H1 (cell line): ENCODE measurements at regions not wholly inside any gene's neighbourhood (a gene's known extent, or its start where the extent isn't known, plus 50 kb on each side); places are given as distances from the start of the nearest gene placed in this dataset.
A peak's percentile ranks its signal among the peaks of the same experiment; 100 is the strongest.

Source experiments
- CTCF ChIA-PET: fragments of 300-600 bp; sonication (Branson Sonifier 250); formaldehyde crosslinking; loops from one replicate; lab custom pipeline; 2021; ENCODE audit not compliant: partially characterized antibody; lab: Charles Lee
- POLR2A ChIA-PET: fragments of 300-600 bp; sonication (Branson Sonifier 250); formaldehyde crosslinking; loops from one replicate; lab custom pipeline; 2021; ENCODE audit warnings: inconsistent platforms; ENCODE audit not compliant: partially characterized antibody; lab: Charles Lee
- DNase-seq, 2 experiments: peaks; one replicate each; pipeline versions ENCODE4 v3.0.0 to v3.0.0-alpha.2; 2010 to 2022; ENCODE audit warnings: low spot score in 2 of 2, low read depth in 1 of 2, mixed read lengths in 1 of 2
- FAIRE-seq: peaks from 2 replicates; lab custom pipeline; 2011; peaks lifted over from hg19 to GRCh38; lab: Jason Lieb, UNC
- H2AFZ ChIP-seq: 2 replicates; pipeline ENCODE4 v1.8.1; 2012; ENCODE audit warnings: low read length, inconsistent platforms
- H2AK5ac ChIP-seq: 2 replicates; pipeline ENCODE4 v1.6.1; 2013; ENCODE audit warnings: low read depth, low read length
- H2BK120ac ChIP-seq: replicated peaks from 2 replicates; pipeline ENCODE3; 2013; ENCODE audit warnings: low read depth, low read length, inconsistent platforms
- H2BK12ac ChIP-seq: 2 replicates; pipeline ENCODE4 v1.6.1; 2013; ENCODE audit warnings: low read depth, low read length
- H2BK15ac ChIP-seq: 2 replicates; pipeline ENCODE4 v1.6.1; 2013; ENCODE audit warnings: low read length
- H2BK20ac ChIP-seq: 2 replicates; pipeline ENCODE4 v1.6.1; 2013; ENCODE audit warnings: low read length
- H2BK5ac ChIP-seq: 2 replicates; pipeline ENCODE4 v1.6.1; 2013; ENCODE audit warnings: low read depth, low read length
- H3K14ac ChIP-seq: 2 replicates; pipeline ENCODE4 v1.6.1; 2013; ENCODE audit warnings: inconsistent platforms; ENCODE audit not compliant: insufficient read length
- H3K18ac ChIP-seq: 2 replicates; pipeline ENCODE4 v1.6.1; 2013; ENCODE audit warnings: low read length; ENCODE audit errors: extremely low read depth
- H3K23ac ChIP-seq: 2 replicates; pipeline ENCODE4 v1.6.1; 2013; ENCODE audit warnings: inconsistent platforms; ENCODE audit not compliant: insufficient read length
- H3K23me2 ChIP-seq: 2 replicates; pipeline ENCODE4 v1.6.1; 2013; ENCODE audit warnings: low read depth, low read length
- H3K27ac ChIP-seq: 2 replicates; pipeline ENCODE4 v1.6.1; 2011; ENCODE audit warnings: low read depth, low read length, inconsistent platforms
- H3K27me3 ChIP-seq, 4 experiments: replicated peaks in 1 of 4; 1 replicate in 1 of 4; 2 replicates in 3 of 4; pipeline versions ENCODE4 v1.6.1 to v1.8.1; 2011 to 2013; ENCODE audit warnings: low read length in 3 of 4, mild to moderate bottlenecking in 3 of 4, inconsistent platforms in 2 of 4, mixed read lengths in 2 of 4, moderate library complexity in 1 of 4; ENCODE audit not compliant: control insufficient read depth in 3 of 4, insufficient read depth in 3 of 4; ENCODE audit errors: extremely low read depth in 1 of 4
- H3K36me3 ChIP-seq, 4 experiments: 2 replicates each; pipeline versions ENCODE4 v1.6.1 to v1.8.1; 2011 to 2013; ENCODE audit warnings: mild to moderate bottlenecking in 4 of 4, low read length in 3 of 4, moderate library complexity in 2 of 4, control low read depth in 1 of 4, inconsistent platforms in 1 of 4; ENCODE audit not compliant: insufficient read depth in 4 of 4, control insufficient read depth in 2 of 4
- H3K4ac ChIP-seq: replicated peaks from 2 replicates; pipeline ENCODE3; 2013; ENCODE audit warnings: low read length, low read depth, mixed read lengths, inconsistent platforms; ENCODE audit not compliant: insufficient read length
- H3K4me1 ChIP-seq, 4 experiments: replicated peaks in 1 of 4; 1 replicate in 1 of 4; 2 replicates in 3 of 4; pipeline versions ENCODE4 v1.6.1 to v1.8.1; 2011 to 2013; ENCODE audit warnings: low read length in 3 of 4, inconsistent platforms in 2 of 4, mixed read lengths in 1 of 4; ENCODE audit not compliant: insufficient read depth in 4 of 4, control insufficient read depth in 3 of 4
- H3K4me2 ChIP-seq, 2 experiments: 2 replicates each; pipeline versions ENCODE4 v1.6.1 to v1.8.1; 2011 to 2013; ENCODE audit warnings: low read depth in 2 of 2, low read length in 2 of 2, control low read depth in 1 of 2, inconsistent platforms in 1 of 2, mild to moderate bottlenecking in 1 of 2; ENCODE audit not compliant: insufficient read depth in 1 of 2
- H3K4me3 ChIP-seq, 4 experiments: fragments of 200-600, 300-600 bp in 1 of 4; sonication (generic), shearing (Covaris generic), sonication (Bioruptor Twin) in 1 of 4; 2 replicates each; pipeline versions ENCODE4 v1.5.1 to v1.8.1; 2011 to 2016; ENCODE audit warnings: low read length in 4 of 4, low read depth in 3 of 4, control low read depth in 2 of 4, inconsistent platforms in 2 of 4, mild to moderate bottlenecking in 2 of 4, mixed read lengths in 1 of 4, moderate library complexity in 1 of 4; ENCODE audit not compliant: insufficient read depth in 2 of 4; ENCODE audit errors: extremely low read depth in 1 of 4
- H3K56ac ChIP-seq: replicated peaks from 2 replicates; pipeline ENCODE3; 2013; ENCODE audit warnings: low read depth, mild to moderate bottlenecking, mixed read lengths, low read length, inconsistent platforms; ENCODE audit not compliant: insufficient read length
- H3K79me1 ChIP-seq: 2 replicates; pipeline ENCODE4 v1.6.1; 2013; ENCODE audit warnings: low read depth, low read length, control low read depth
- H3K79me2 ChIP-seq, 2 experiments: 2 replicates each; pipeline versions ENCODE4 v1.6.1 to v1.8.1; 2012 to 2013; ENCODE audit warnings: low read length in 2 of 2, mild to moderate bottlenecking in 2 of 2, inconsistent platforms in 1 of 2; ENCODE audit not compliant: insufficient read depth in 2 of 2, control insufficient read depth in 1 of 2
- H3K9ac ChIP-seq, 4 experiments: replicated peaks in 1 of 4; 1 replicate in 1 of 4; 2 replicates in 3 of 4; pipeline versions ENCODE4 v1.6.1 to v1.8.1; 2011 to 2013; ENCODE audit warnings: low read depth in 3 of 4, low read length in 3 of 4, control low read depth in 2 of 4, mild to moderate bottlenecking in 2 of 4, moderate library complexity in 2 of 4, inconsistent platforms in 1 of 4; ENCODE audit errors: extremely low read depth in 1 of 4
- H3K9me3 ChIP-seq, 2 experiments: 2 replicates each; pipeline versions ENCODE4 v1.6.1 to v1.8.1; 2012 to 2013; ENCODE audit warnings: mild to moderate bottlenecking in 2 of 2, moderate library complexity in 2 of 2, control low read depth in 1 of 2, inconsistent platforms in 1 of 2, low read depth in 1 of 2, low read length in 1 of 2, mixed read lengths in 1 of 2; ENCODE audit not compliant: insufficient read depth in 2 of 2
- H4K20me1 ChIP-seq, 2 experiments: replicated peaks in 1 of 2; 2 replicates each; pipeline versions ENCODE3 to v1.8.1; 2011 to 2013; ENCODE audit warnings: inconsistent platforms in 2 of 2, low read length in 2 of 2, mild to moderate bottlenecking in 1 of 2; ENCODE audit not compliant: insufficient read depth in 2 of 2, control insufficient read depth in 1 of 2
- H4K5ac ChIP-seq: 2 replicates; pipeline ENCODE4 v1.6.1; 2013; ENCODE audit warnings: low read length, low read depth, mixed read lengths, inconsistent platforms; ENCODE audit not compliant: insufficient read length
- H4K8ac ChIP-seq: 2 replicates; pipeline ENCODE4 v1.8.0; 2013; ENCODE audit warnings: mild to moderate bottlenecking, moderate library complexity, low read length, inconsistent platforms; ENCODE audit not compliant: insufficient read depth; ENCODE audit errors: extremely low read depth
- H4K91ac ChIP-seq: replicated peaks from 2 replicates; pipeline ENCODE3; 2013; ENCODE audit warnings: low read length, mixed read lengths, inconsistent platforms; ENCODE audit not compliant: insufficient read length
- BACH1 ChIP-seq: IDR thresholded peaks from 2 replicates; pipeline ENCODE4 v1.6.1; 2012; ENCODE audit warnings: low read length, improper control_type of control experiment
- CHD1 ChIP-seq: IDR thresholded peaks from 2 replicates; pipeline ENCODE4 v1.6.1; 2012; ENCODE audit warnings: low read depth, low read length, improper control_type of control experiment
- CTBP2 ChIP-seq: IDR thresholded peaks from 2 replicates; pipeline ENCODE4 v1.7.0; 2011; ENCODE audit warnings: borderline replicate concordance, mild to moderate bottlenecking, moderate library complexity, mixed read lengths, low read length; ENCODE audit not compliant: insufficient read depth, insufficient read length
- EP300 ChIP-seq, 2 experiments: IDR thresholded peaks; 1 replicate in 1 of 2; 2 replicates in 1 of 2; pipeline ENCODE4 v1.6.1; 2011 to 2012; ENCODE audit warnings: low read depth in 2 of 2, low read length in 2 of 2, mild to moderate bottlenecking in 2 of 2, borderline replicate concordance in 1 of 2, inconsistent platforms in 1 of 2, moderate library complexity in 1 of 2
- EZH2 ChIP-seq: fragments of 200-600 bp; sonication (generic); IDR thresholded peaks from 2 replicates; pipeline ENCODE4 v1.7.1; 2012; ENCODE audit warnings: low read depth, mild to moderate bottlenecking, moderate library complexity, low read length, inconsistent platforms; ENCODE audit not compliant: severe bottlenecking
- JUN ChIP-seq: IDR thresholded peaks from 2 replicates; pipeline ENCODE4 v1.6.1; 2011; ENCODE audit warnings: low read depth, mild to moderate bottlenecking, improper control_type of control experiment, low read length
- MAFK ChIP-seq: IDR thresholded peaks from 2 replicates; pipeline ENCODE4 v1.6.1; 2012; ENCODE audit warnings: low read depth, mild to moderate bottlenecking, improper control_type of control experiment, low read length
- NRF1 ChIP-seq: IDR thresholded peaks from 2 replicates; pipeline ENCODE4 v1.6.1; 2011; ENCODE audit warnings: mild to moderate bottlenecking, low read depth, low read length, improper control_type of control experiment
- RNF2 ChIP-seq: fragments of 200-900, 300-1000 bp; sonication (generic); IDR thresholded peaks from 2 replicates; pipeline ENCODE4 v1.7.1; 2016; ENCODE audit warnings: borderline replicate concordance, low read depth, mild to moderate bottlenecking, antibody characterized with exemption, low read length; ENCODE audit not compliant: poor library complexity, severe bottlenecking; ENCODE audit errors: missing control alignments
- TAF7 ChIP-seq: optimal IDR thresholded peaks from 2 replicates; pipeline ENCODE3; 2011; ENCODE audit warnings: low read depth, mild to moderate bottlenecking, inconsistent platforms, low read length, moderate library complexity, borderline replicate concordance
- TEAD4 ChIP-seq: IDR thresholded peaks from 2 replicates; pipeline ENCODE4 v1.6.1; 2012; ENCODE audit warnings: low read depth, low read length, inconsistent platforms, mixed read lengths
- YY1 ChIP-seq: IDR thresholded peaks from 2 replicates; pipeline ENCODE4 v1.6.1; 2011; ENCODE audit warnings: low read depth, mild to moderate bottlenecking, low read length
- WGBS, 2 experiments: shearing (Covaris generic) in 1 of 2; methylation state at CpG; one replicate each; pipeline versions ENCODE4 v1.1.6 to v1.1.7; 2013 to 2015; ENCODE audit warnings: low lambda C conversion rate in 2 of 2, mixed read lengths in 2 of 2, inconsistent platforms in 1 of 2, low coverage in 1 of 2, missing lambda C conversion rate in 1 of 2; ENCODE audit not compliant: insufficient replicate concordance in 2 of 2, insufficient coverage in 1 of 2, insufficient read length in 1 of 2; ENCODE audit errors: extremely low coverage in 1 of 2, missing lambda C conversion rate in 1 of 2; 5-methylcytosine and 5-hydroxymethylcytosine counted together

DNA sequence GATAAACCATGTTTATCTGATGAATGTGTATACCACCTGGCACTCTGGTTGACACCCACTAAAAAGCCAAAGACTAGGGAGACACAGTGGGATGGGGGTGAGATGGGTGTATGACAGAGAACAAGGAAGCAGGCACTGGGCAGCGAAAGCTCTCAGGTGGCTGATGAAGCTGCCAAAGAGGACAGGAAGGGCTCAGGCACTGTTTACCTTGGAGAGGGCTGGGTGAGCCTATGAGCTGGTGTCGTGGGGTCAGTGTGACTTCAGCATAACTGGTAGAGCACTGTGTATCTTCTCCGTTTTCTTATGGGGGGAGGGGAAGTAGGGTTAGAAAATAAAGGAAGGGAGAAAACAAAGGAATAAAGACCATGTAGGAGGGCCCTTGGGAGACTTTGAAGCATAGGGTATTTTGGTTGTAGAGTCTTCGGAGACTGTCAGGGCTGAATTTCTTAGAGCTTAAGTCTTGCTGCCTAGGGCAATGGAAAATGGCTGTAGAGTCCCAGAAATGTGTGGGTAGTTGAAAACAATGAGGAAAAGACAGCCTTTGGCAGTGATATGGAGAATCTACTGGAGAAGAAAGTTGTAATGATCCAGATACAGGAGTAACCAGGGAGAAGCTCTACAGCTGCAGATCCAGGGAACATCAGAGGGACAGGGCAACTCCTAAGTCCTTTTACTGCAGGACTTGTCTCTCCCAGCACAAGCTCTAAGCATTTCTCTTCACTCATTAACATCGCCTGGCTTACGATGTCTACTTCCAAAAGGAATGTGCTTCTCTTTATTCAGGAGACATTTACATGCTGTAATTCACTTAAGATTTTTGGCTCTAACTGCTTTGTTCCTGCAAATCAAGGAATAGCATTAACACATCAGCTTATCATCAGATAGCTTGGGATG is 120.0 kb downstream of the AQP4 start:
- no peaks in the 10 kb centered on the region for H3K9me3 ChIP-seq
- DNase-seq: no peak
- no peak overlapping the region for H2BK20ac ChIP-seq
- no peak overlapping the region for H3K56ac ChIP-seq
- H2AFZ ChIP-seq: peak overlapping the region; percentile 75
- no peaks in the 10 kb centered on the region for H4K20me1 ChIP-seq
- ChIA-PET POLR2A (no interaction called here), CTCF (interaction anchor here (0.6 to 1.5 kb wide), 3 partner anchors 26 to 362 kb away, joined by 3 read pairs; no protein-coding TSS in a partner anchor)
- no peak overlapping the region for H3K9ac ChIP-seq
- H3K79me1 ChIP-seq: no peaks in the 10 kb centered on the region
- H4K5ac ChIP-seq: no peak overlapping the region
- H2BK120ac ChIP-seq: no peak overlapping the region
- WGBS, 2 experiments: 89% methylated on average over 6 of the region's 6 CpGs; no CpG with 5 or more reads in 1 of the 2 experiments
- no peaks in the 10 kb centered on the region for H3K36me3 ChIP-seq
- peak; percentile 24 for FAIRE-seq
- no peaks in the 10 kb centered on the region for H3K27me3 ChIP-seq
- no peak overlapping the region for H3K27ac ChIP-seq
- H2AK5ac ChIP-seq: no peak overlapping the region
- no peak overlapping the region for H3K23ac ChIP-seq
- H3K4me1 ChIP-seq: peaks cover 0 to 4% (median under 1%) of the 10 kb centered on the region in 4 experiments; a peak in 3 of 7 replicates
- H2BK12ac ChIP-seq: no peak overlapping the region
- no peak overlapping the region for H4K91ac ChIP-seq
- no peak overlapping the region for H4K8ac ChIP-seq
- H3K23me2 ChIP-seq: no peaks in the 10 kb centered on the region
- no peak overlapping the region for H2BK5ac ChIP-seq
- H3K18ac ChIP-seq: no peak overlapping the region
- H3K14ac ChIP-seq: no peak overlapping the region
- no peak overlapping the region for H3K4ac ChIP-seq
- no peaks in the 10 kb centered on the region for H3K79me2 ChIP-seq
- no peak overlapping the region for H2BK15ac ChIP-seq
- H3K4me2 ChIP-seq: peak overlapping the region in 1 of 2 experiments; percentile 14; a peak in 1 of 4 replicates
- H3K4me3 ChIP-seq: no peak overlapping the region
- TF ChIP-seq BACH1 (no peak), TAF7 (no peak), CHD1 (no peak), JUN (no peak), TEAD4 (no peak), EP300 (IDR thresholded peaks at IDR 0.05; ENCODE audit: borderline replicate concordance in 1 of 2, low read depth in 2 of 2, low read length in 2 of 2) (no peak), YY1 (no peak), CTBP2 (no peak), MAFK (no peak), NRF1 (no peak), EZH2 (no peak), RNF2 (no peak)
